Tibial artery (tissue), 4 donors: ENCODE measurements at regions not wholly inside any gene's neighbourhood (a gene's known extent, or its start where the extent isn't known, plus 50 kb on each side); places are given as distances from the start of the nearest gene placed in this dataset.

ENCODE experiments used
- DNase-seq, 2 donors: peaks; one replicate each; pipeline ENCODE4 v3.0.0-alpha.2; 2019
- H3K27ac ChIP-seq, 2 donors: fragments of 200-600 bp; sonication (generic) in 1 of 2; 1 replicate in 1 of 2; 2 replicates in 1 of 2; pipeline ENCODE4 v1.5.1; 2018 to 2019; ENCODE audit warnings: mild to moderate bottlenecking in 1 of 2
- H3K27me3 ChIP-seq, 2 donors: fragments of 200-600 bp; sonication (generic) in 1 of 2; one replicate each; pipeline versions ENCODE4 v1.5.1 to v1.6.0; 2016 to 2019
- H3K36me3 ChIP-seq, 3 donors: fragments of 200-600 bp; sonication (generic) in 2 of 3; one replicate each; pipeline ENCODE4 v1.5.1; 2016 to 2019; ENCODE audit warnings: mild to moderate bottlenecking in 2 of 3
- H3K4me1 ChIP-seq, 4 donors: fragments of 200-600 bp; sonication (generic) in 2 of 4; 1 replicate in 3 of 4; 2 replicates in 1 of 4; pipeline ENCODE4 v1.5.1; 2016 to 2019
- H3K4me3 ChIP-seq, 2 donors: fragments of 200-600 bp; sonication (generic) in 1 of 2; 1 replicate in 1 of 2; 2 replicates in 1 of 2; pipeline ENCODE4 v1.5.1; 2018 to 2019; ENCODE audit warnings: mild to moderate bottlenecking in 2 of 2
- H3K9me3 ChIP-seq, 3 donors: fragments of 200-600 bp; sonication (generic) in 1 of 3; one replicate each; pipeline ENCODE4 v1.5.1; 2016 to 2019
- CTCF ChIP-seq, 2 experiments: fragments of 200-600 bp in 1 of 2; fragments of 450-650 bp in 1 of 2; IDR thresholded peaks; one replicate each; pipeline ENCODE4 v1.5.1; 2017 to 2019; ENCODE audit warnings: antibody characterized with exemption in 2 of 2, mild to moderate bottlenecking in 1 of 2, moderate library complexity in 1 of 2
- intact Hi-C: fragments of 100-400 bp; cut with DNase I; formaldehyde crosslinking; loops from one replicate; pipeline ENCODE4 v1.15.0; 2023; ENCODE audit warnings: low total_unique reads

DNA sequence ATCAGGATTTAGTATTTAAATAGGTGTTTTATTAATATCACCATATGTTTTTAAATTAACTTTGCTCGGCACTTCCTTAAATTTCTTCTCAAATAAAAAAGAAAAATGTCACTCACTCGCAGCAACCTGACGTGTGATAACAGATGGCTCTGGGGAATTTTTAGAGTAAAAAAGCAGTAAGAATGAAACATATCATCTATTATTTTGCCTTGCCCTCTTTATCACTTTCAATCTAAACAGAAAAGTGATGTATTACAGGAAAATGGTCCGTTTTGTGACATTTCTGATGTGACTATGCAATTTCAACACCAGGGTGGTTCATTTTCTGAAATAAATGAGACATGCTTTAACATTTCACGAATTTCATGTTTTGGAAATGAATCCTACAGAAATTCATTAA lies 1368.0 kb upstream of the LRRTM1 start:
- TF ChIP-seq CTCF (IDR thresholded peaks at IDR 0.05), result no peak
- DNase-seq, result no peak
- Histone ChIP-seq H3K4me3 (no peak overlapping the region), H3K4me1 (no peaks in the 10 kb centered on the region), H3K9me3 (no peaks in the 10 kb centered on the region), H3K27ac (no peak overlapping the region), H3K27me3 (no peaks in the 10 kb centered on the region), H3K36me3 (no peaks in the 10 kb centered on the region)
- intact Hi-C loops, result no loop called here

- Histone ChIP-seq H3K4me1 (no peaks in the 10 kb centered on the region), H3K4me3 (no peak overlapping the region), H3K36me3 (no peaks in the 10 kb centered on the region), H3K27ac (no peak overlapping the region), H3K9me3 (no peaks in the 10 kb centered on the region), H3K27me3 (no peaks in the 10 kb centered on the region)
- no peak for TF ChIP-seq CTCF (IDR thresholded peaks at IDR 0.05)
- no peak for DNase-seq
- intact Hi-C loops, result no loop called here
Measured at GRCh38 chr2:81670885-81671284, 1366.3 kb upstream of the LRRTM1 start.

GRCh38 chr2:81661081-81661480 lies 1356.5 kb upstream of the LRRTM1 start:
- H3K4me3 ChIP-seq, result no peak overlapping the region
- H3K27me3 ChIP-seq, result no peaks in the 10 kb centered on the region
- H3K36me3 ChIP-seq, result no peaks in the 10 kb centered on the region
- no peaks in the 10 kb centered on the region for H3K4me1 ChIP-seq
- H3K27ac ChIP-seq, result no peak overlapping the region
- no peak for TF ChIP-seq CTCF (IDR thresholded peaks at IDR 0.05)
- intact Hi-C loops, result no loop called here
- H3K9me3 ChIP-seq, result peaks cover 0 to 13% (median 11%) of the 10 kb centered on the region in 3 donors
- DNase-seq, result no peak

DNA sequence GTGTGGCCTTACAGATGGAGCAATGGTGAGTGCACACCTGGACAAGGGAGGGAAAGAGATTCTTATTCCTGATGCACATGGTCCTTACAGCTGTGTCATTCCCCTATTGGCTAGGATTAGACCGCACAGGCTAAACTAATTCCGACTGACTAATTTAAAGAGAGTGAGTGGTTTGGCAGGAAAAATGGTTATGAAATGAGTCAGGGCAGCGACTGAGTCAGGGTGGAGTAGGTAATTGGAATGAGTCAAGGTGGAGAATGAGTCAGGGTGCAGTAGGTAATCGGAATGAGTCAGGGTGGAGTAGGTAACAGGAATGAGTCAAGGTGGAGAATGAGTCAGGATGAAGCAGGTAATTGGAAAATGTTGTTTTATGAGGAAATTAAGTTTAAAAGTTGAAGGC lies 1353.7 kb upstream of the LRRTM1 start:
- no peak overlapping the region for H3K27ac ChIP-seq
- TF ChIP-seq CTCF (IDR thresholded peaks at IDR 0.05), result no peak
- H3K4me1 ChIP-seq, result no peaks in the 10 kb centered on the region
- no peak overlapping the region for H3K4me3 ChIP-seq
- intact Hi-C loops, result no loop called here
- peaks cover 0 to 13% (median 11%) of the 10 kb centered on the region in 3 donors for H3K9me3 ChIP-seq
- no peaks in the 10 kb centered on the region for H3K36me3 ChIP-seq
- no peak for DNase-seq
- no peaks in the 10 kb centered on the region for H3K27me3 ChIP-seq

DNA sequence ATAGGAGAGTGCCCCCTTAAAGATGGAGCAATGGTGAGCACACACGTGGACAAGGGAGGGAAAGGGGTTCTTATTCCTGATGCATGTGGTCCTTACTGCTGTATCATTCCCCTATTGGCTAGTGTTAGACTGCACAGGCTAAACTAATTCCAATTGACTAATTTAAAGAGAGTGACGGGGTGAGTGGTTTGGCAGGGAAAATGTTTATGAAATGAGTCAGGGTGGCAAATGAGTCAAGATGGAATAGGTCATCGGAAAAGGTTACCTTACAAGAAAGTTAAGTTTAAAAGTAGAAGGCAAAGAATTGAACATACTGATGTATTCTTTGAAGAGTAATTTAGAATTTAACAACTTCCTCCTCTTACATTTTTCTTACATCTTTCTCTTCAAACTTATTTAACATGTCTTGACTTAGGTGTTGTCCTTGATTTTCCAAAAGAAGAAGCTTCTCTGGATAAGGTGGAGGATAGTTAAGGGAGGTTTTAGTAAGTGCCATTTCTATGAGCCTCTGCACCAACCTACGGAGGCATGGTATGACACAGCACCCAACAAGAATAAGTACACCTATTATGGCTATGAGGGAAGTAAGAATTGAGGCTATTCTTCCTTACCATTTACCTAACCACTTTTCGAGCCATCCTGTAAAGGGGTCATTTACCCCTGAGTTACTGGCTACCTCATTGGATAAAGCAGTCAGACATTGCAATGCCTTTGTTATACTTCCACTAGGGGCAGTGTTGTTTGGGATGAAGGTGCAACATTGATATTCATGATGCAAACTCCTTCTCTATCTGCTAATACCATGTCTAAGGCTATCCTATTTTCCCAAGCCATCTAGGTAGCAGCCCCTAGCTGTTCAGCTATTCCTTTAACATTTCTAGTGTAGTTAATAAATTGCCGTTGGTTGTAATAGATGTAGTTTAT lies 1345.8 kb upstream of the LRRTM1 start:
- DNase-seq, result no peak
- Histone ChIP-seq H3K36me3 (no peaks in the 10 kb centered on the region), H3K27me3 (no peaks in the 10 kb centered on the region), H3K4me3 (no peak overlapping the region), H3K27ac (no peak overlapping the region), H3K4me1 (no peaks in the 10 kb centered on the region), H3K9me3 (no peaks in the 10 kb centered on the region)
- intact Hi-C loops, result no loop called here
- no peak for TF ChIP-seq CTCF (IDR thresholded peaks at IDR 0.05)
